OCI-M2 (cell line): ENCODE measurements at regions not wholly inside any gene's neighbourhood (a gene's known extent, or its start where the extent isn't known, plus 50 kb on each side); places are given as distances from the start of the nearest gene placed in this dataset.

Source experiments
- DNase-seq: peaks from one replicate; lab custom pipeline; 2025; ENCODE audit not compliant: unreplicated experiment; lab: John Stamatoyannopoulos, UW

GRCh38 chr13:70408865-70409264 is 300.6 kb upstream of the KLHL1 start:
- DNase-seq = no peak

- DNase-seq = no peak
These were observed 299.2 kb upstream of the KLHL1 start for GRCh38 chr13:70407486-70407885.

DNA sequence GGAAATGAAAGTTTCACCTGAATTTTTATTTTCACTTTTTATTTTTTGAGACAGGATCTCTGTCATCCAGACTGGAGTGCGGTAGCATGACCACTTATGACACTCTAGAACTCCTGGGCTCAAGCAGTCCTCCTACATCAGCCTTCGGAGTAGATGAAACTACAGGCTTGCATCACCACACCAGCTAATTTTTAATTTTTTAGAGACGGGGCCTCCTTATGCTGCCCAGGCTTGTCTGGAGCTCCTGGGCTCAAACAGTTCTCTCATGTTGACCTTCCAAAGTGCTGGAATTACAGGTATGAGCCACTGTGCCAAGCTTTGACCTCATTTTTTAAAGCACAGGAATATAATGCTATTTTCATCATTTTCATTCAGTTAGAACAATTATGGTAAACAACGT is 297.0 kb upstream of the KLHL1 start:
- no peak for DNase-seq

- DNase-seq = no peak
These were observed 285.8 kb upstream of the KLHL1 start for GRCh38 chr13:70394031-70394548.

- no peak for DNase-seq
These were observed 283.4 kb upstream of the KLHL1 start for GRCh38 chr13:70391678-70392077.

GRCh38 chr13:70390968-70391367 is 282.7 kb upstream of the KLHL1 start:
- DNase-seq = no peak

DNA sequence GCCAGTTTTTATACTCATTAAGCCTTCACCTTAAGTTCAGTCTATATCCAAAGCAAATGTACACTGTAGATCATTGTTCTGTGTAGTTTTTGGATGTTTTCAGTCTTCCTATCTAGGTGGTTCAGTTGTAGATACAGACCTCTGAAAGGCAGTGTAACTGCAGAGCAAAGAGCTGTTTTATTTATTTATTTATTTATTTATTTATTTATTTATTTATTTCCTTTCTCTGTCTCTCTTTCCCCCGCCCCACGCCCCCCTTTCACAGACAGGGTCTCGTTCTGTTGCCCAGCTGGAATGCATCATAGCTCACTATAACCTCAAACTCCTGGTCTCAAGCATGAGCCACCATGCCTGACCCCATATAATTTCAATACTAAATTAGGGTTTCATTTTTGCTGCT is 281.8 kb upstream of the KLHL1 start:
- no peak for DNase-seq

DNA sequence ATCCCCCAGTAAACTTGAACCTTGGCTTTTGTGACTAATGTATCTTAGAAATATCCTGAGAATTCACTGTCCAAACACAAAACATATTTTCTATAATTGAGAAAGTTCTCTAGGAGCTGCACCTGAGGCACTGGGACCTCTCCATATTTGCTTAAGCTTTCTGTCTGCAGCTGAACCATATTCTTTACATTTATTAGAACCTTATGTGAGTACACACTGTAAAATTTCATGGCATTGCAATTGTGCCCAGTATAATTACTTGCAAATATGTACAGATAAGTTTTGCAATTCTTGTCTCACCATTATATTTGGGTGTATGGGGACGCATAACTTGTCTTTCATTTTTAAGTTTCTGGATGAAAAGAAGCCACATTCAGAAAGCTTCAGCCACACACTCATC is 280.7 kb upstream of the KLHL1 start:
- no peak for DNase-seq

DNA sequence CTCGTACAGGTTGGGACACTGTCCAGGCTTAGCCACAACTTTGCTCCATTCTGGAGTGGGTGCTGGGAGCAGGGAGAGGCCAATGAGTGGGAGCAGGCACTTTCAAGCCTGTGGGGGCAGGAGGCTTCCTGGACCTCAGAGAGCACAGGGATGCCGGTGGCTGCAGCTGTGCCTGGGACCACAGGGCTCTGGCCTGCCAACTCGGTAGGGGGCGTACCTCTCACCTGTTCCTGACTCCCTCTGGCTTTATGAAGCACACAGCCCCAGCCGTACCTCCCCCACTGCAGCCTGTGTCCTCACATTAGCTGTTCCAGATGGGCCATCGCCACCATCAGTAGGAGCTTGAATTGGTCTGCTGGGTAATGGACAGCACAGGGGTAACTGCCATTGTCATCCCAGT is 278.7 kb upstream of the KLHL1 start:
- no peak for DNase-seq

DNA sequence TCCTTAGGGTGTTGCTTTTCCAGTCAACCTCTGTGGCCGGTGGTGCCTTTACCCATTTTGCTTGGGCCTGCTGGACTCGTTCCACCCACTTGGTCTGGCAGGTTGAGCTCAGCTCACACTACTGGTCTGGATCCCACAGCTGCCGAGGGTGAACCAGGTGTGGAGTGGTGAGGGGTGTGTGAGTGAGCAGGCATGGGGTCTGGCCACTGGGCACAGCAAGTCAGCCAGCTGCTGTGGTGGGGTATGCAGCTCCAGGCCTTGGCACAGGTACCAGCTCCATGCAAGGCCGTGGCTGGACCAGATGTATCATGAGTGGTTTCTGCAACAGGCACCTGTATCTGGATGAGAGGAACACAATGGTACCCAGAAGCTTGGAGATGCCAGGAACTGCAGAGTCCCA is 277.6 kb upstream of the KLHL1 start:
- DNase-seq = no peak

GRCh38 chr13:70384156-70384555 is 275.9 kb upstream of the KLHL1 start:
- DNase-seq = no peak

DNA sequence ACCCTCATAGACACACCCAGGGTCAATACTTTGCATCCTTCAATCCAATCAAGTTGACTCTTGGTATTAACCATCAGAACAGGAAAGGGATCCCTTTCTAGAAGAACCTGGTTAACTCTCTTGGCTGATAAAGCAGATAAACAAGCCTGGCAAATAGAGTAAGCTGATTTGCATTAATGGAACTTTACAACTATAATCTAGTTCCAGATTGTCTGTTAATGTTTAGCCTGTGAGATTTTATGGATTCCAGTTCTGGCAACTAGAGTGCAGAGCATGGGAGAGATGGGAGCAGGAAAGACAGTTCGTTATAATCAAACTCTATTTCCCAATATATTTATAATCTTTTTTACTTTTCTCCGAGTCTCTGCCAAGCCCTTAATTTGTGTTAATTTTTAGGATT is 272.6 kb upstream of the KLHL1 start:
- no peak for DNase-seq

- DNase-seq = no peak
These were observed 267.5 kb upstream of the KLHL1 start for GRCh38 chr13:70375718-70376117.

DNA sequence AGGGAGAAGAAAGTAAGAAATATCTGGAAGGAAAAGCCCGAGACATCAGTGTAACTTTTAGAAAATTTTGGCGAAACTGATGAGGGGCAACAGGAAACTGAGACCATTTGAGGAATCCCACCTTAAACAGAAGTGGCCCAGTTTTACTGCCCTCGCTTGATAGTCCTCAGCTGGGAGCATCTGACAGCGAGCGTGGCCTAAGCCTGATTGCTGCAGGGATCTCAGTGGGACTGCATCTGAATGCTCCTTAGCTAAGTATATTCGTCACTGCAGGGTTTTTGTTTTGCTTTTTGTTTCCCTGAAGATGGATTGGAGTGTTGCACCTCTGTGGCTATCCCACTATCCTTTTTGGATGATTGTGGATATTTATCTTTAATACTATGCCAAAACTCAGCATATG is 262.7 kb upstream of the KLHL1 start:
- DNase-seq = no peak

- no peak for DNase-seq
These were observed 258.5 kb upstream of the KLHL1 start for GRCh38 chr13:70366720-70367119.

GRCh38 chr13:70363991-70364390 is 255.7 kb upstream of the KLHL1 start:
- DNase-seq = no peak

DNA sequence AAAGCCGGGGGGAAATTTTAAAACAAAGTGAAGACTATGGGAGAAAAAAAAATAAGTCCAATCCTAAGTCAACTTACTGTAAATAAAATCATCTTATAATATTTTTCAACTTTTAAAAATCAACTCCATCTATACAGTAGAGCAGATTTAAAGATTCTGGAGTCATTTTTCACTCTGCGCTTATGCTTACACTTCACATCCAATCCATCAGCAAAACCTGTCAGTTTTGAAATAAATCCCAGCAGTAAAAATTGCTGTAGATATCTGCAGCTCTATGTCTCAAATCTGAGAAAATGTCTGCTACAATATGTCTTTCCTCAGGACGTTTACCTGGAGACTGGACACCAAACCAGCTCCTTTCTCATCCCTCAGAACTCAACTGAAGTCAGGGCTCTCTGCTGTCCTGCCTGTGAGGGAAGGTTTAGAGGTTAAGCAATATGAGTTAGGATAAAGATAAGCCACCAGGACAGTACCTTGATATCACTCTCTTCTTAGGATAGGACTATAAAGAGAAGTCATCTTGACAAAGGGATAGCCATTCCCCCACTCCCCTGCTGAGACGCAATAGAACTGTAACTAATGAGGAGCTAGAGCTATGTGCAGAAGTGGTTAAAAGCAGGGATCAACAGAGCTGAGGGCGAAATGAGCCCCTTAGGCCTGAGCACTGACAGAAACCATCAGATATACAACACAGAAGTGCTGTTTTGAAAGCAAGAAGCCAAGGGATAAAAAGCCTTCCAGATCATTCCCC is 254.7 kb upstream of the KLHL1 start:
- DNase-seq = no peak

- no peak for DNase-seq
These were observed 248.8 kb upstream of the KLHL1 start for GRCh38 chr13:70357031-70357430.

GRCh38 chr13:70353096-70353495 is 244.8 kb upstream of the KLHL1 start:
- DNase-seq = no peak

DNA sequence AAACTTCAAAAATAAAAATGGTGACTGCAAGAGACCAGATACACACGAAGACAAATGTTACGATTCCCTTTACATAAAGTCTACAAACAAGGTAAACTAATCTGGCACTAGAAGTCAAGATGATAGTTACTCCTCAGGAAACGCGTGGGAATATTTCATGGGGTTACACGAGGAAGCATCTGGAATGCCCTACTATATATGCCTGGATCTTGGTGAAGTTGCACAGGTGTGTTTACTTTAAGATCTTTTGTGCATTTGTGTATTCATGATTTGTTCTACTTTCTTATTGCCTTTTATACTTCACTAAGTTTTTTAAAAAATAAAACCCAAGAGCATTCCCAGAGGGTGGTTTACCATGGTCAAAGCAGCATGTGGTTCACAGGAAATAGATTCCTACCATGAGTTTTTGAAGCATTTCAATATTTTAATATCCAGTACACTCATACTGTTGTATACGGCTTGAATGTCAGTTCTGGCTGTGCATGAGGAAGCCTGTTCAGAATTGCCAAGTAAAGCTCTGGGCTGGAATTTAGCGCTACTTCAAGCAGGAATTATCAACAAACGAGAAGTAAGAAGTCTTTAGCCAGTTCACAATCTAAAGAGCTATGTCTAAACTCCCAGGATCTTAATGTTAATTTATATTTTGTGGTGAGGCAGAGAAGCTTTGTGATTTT is 239.8 kb upstream of the KLHL1 start:
- no peak for DNase-seq

- DNase-seq = no peak
These were observed 231.5 kb upstream of the KLHL1 start for GRCh38 chr13:70339738-70340137.

GRCh38 chr13:70338609-70339008 is 230.4 kb upstream of the KLHL1 start:
- DNase-seq = no peak

GRCh38 chr13:70336866-70337265 is 228.6 kb upstream of the KLHL1 start:
- DNase-seq = no peak
